HL-60 (cell line): ENCODE measurements at regions not wholly inside any gene's neighbourhood (a gene's known extent, or its start where the extent isn't known, plus 50 kb on each side); places are given as distances from the start of the nearest gene placed in this dataset.
"Not testable (repeated sequence)": the region's sequence is repeated elsewhere in the genome, so short reads cannot be mapped to it uniquely, and the experiment has no call there.

ENCODE experiments used
- DNase-seq, 2 experiments: peaks; one replicate each; pipeline ENCODE4 v3.0.0-alpha.2; 2010 to 2020; ENCODE audit warnings: low read depth in 1 of 2, low spot score in 1 of 2
- H3K27ac ChIP-seq: fragments of 250-450 bp; sonication (Bioruptor Pico); replicated peaks from 2 replicates; pipeline ENCODE4 v1.5.1; 2020; ENCODE audit warnings: mild to moderate bottlenecking, moderate library complexity
- H3K27me3 ChIP-seq: fragments of 250-450 bp; sonication (Bioruptor Pico); 2 replicates; pipeline ENCODE4 v1.5.1; 2021; ENCODE audit warnings: mild to moderate bottlenecking, moderate library complexity; ENCODE audit not compliant: insufficient read depth, poor library complexity, severe bottlenecking
- H3K4me3 ChIP-seq: replicated peaks from 2 replicates; pipeline ENCODE4 v1.5.1; 2011; ENCODE audit warnings: mild to moderate bottlenecking, control low read depth, low read length; ENCODE audit not compliant: insufficient read depth
- GABPA ChIP-seq: IDR thresholded peaks from 2 replicates; pipeline ENCODE4 v1.6.1; 2012; ENCODE audit warnings: low read depth
- POLR2AphosphoS5 ChIP-seq: IDR thresholded peaks from 2 replicates; pipeline ENCODE4 v1.6.1; 2012; ENCODE audit warnings: low read depth
- SPI1 ChIP-seq: IDR thresholded peaks from 2 replicates; pipeline ENCODE4 v1.6.1; 2012; ENCODE audit warnings: low read depth, mild to moderate bottlenecking, borderline replicate concordance
- TF ChIP-seq, protein P1 (sequence below): IDR thresholded peaks from 2 replicates; pipeline ENCODE4 v1.6.1; 2012; ENCODE audit warnings: low read depth; ENCODE audit not compliant: insufficient replicate concordance
- TF ChIP-seq, protein P2 (sequence below): IDR thresholded peaks from one replicate; pipeline ENCODE4 v1.5.1; 2011; ENCODE audit warnings: low read length, control low read depth, inconsistent platforms; ENCODE audit not compliant: insufficient read depth

- no peak for TF ChIP-seq GABPA
- TF ChIP-seq, protein P1, sequence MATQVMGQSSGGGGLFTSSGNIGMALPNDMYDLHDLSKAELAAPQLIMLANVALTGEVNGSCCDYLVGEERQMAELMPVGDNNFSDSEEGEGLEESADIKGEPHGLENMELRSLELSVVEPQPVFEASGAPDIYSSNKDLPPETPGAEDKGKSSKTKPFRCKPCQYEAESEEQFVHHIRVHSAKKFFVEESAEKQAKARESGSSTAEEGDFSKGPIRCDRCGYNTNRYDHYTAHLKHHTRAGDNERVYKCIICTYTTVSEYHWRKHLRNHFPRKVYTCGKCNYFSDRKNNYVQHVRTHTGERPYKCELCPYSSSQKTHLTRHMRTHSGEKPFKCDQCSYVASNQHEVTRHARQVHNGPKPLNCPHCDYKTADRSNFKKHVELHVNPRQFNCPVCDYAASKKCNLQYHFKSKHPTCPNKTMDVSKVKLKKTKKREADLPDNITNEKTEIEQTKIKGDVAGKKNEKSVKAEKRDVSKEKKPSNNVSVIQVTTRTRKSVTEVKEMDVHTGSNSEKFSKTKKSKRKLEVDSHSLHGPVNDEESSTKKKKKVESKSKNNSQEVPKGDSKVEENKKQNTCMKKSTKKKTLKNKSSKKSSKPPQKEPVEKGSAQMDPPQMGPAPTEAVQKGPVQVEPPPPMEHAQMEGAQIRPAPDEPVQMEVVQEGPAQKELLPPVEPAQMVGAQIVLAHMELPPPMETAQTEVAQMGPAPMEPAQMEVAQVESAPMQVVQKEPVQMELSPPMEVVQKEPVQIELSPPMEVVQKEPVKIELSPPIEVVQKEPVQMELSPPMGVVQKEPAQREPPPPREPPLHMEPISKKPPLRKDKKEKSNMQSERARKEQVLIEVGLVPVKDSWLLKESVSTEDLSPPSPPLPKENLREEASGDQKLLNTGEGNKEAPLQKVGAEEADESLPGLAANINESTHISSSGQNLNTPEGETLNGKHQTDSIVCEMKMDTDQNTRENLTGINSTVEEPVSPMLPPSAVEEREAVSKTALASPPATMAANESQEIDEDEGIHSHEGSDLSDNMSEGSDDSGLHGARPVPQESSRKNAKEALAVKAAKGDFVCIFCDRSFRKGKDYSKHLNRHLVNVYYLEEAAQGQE: no peak
- no peak for TF ChIP-seq POLR2AphosphoS5
- TF ChIP-seq, protein P2, sequence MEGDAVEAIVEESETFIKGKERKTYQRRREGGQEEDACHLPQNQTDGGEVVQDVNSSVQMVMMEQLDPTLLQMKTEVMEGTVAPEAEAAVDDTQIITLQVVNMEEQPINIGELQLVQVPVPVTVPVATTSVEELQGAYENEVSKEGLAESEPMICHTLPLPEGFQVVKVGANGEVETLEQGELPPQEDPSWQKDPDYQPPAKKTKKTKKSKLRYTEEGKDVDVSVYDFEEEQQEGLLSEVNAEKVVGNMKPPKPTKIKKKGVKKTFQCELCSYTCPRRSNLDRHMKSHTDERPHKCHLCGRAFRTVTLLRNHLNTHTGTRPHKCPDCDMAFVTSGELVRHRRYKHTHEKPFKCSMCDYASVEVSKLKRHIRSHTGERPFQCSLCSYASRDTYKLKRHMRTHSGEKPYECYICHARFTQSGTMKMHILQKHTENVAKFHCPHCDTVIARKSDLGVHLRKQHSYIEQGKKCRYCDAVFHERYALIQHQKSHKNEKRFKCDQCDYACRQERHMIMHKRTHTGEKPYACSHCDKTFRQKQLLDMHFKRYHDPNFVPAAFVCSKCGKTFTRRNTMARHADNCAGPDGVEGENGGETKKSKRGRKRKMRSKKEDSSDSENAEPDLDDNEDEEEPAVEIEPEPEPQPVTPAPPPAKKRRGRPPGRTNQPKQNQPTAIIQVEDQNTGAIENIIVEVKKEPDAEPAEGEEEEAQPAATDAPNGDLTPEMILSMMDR: no peak
- no peak for TF ChIP-seq SPI1
- Histone ChIP-seq H3K4me3 (no peak overlapping the region), H3K27me3 (no peaks in the 10 kb centered on the region), H3K27ac (no peak overlapping the region)
- no peak for DNase-seq
Measured at GRCh38 chr13:37289212-37289935, 183.9 kb upstream of the CSNK1A1L start.

- TF ChIP-seq, protein P2: no peak
- TF ChIP-seq GABPA (no peak), POLR2AphosphoS5 (no peak), SPI1 (no peak)
- TF ChIP-seq, protein P1: no peak
- no peak for DNase-seq
- Histone ChIP-seq H3K27me3 (no peaks in the 10 kb centered on the region), H3K4me3 (no peak overlapping the region), H3K27ac (no peak overlapping the region)
Measured at GRCh38 chr13:37288057-37288720, 182.7 kb upstream of the CSNK1A1L start.

GRCh38 chr13:37280231-37280630 is 174.8 kb upstream of the CSNK1A1L start:
- not testable (repeated sequence) for H3K27ac ChIP-seq, H3K27me3 ChIP-seq, H3K4me3 ChIP-seq, DNase-seq

GRCh38 chr13:37277435-37278144 is 172.1 kb upstream of the CSNK1A1L start:
- DNase-seq: no peak
- H3K27ac ChIP-seq: no peak overlapping the region
- no peaks in the 10 kb centered on the region for H3K27me3 ChIP-seq
- TF ChIP-seq, protein P1: no peak
- TF ChIP-seq SPI1 (no peak), POLR2AphosphoS5 (no peak), GABPA (no peak)
- TF ChIP-seq, protein P2: no peak
- no peak overlapping the region for H3K4me3 ChIP-seq
